Kidney (tissue), 13 donors: ENCODE measurements at regions not wholly inside any gene's neighbourhood (a gene's known extent, or its start where the extent isn't known, plus 50 kb on each side); places are given as distances from the start of the nearest gene placed in this dataset.

Experiments
- DNase-seq, 5 donors: peaks; one replicate each; pipeline ENCODE4 v3.0.0-alpha.2; 2013 to 2020
- FAIRE-seq: peaks from 2 replicates; lab custom pipeline; 2012; peaks lifted over from hg19 to GRCh38; lab: Jason Lieb, UNC
- H3K27ac ChIP-seq, 2 donors: one replicate each; pipeline ENCODE4 v1.7.0; 2013; ENCODE audit warnings: low read depth in 2 of 2, low read length in 2 of 2, inconsistent platforms in 1 of 2
- H3K27me3 ChIP-seq: one replicate; pipeline ENCODE4 v1.7.1; 2013; ENCODE audit warnings: low read length, inconsistent platforms; ENCODE audit not compliant: control insufficient read depth, insufficient read depth
- H3K36me3 ChIP-seq, 3 donors: one replicate each; pipeline versions ENCODE4 v1.7.0 to v1.7.1; 2013; ENCODE audit warnings: low read length in 3 of 3, control low read depth in 1 of 3, inconsistent platforms in 1 of 3; ENCODE audit not compliant: insufficient read depth in 3 of 3, control insufficient read depth in 2 of 3
- H3K4me1 ChIP-seq, 3 donors: one replicate each; pipeline versions ENCODE4 v1.7.0 to v1.7.1; 2013; ENCODE audit warnings: low read length in 3 of 3, inconsistent platforms in 1 of 3, low read depth in 1 of 3; ENCODE audit not compliant: control insufficient read depth in 2 of 3, insufficient read depth in 2 of 3
- H3K4me3 ChIP-seq, 3 donors: one replicate each; pipeline versions ENCODE4 v1.7.0 to v1.8.1; 2013; ENCODE audit warnings: low read length in 3 of 3, control low read depth in 1 of 3, inconsistent platforms in 1 of 3
- H3K9ac ChIP-seq, 3 donors: one replicate each; pipeline versions ENCODE4 v1.7.0 to v1.7.1; 2013; ENCODE audit warnings: low read length in 3 of 3, control low read depth in 1 of 3, inconsistent platforms in 1 of 3
- H3K9me3 ChIP-seq, 3 donors: one replicate each; pipeline versions ENCODE4 v1.7.0 to v1.7.1; 2013; ENCODE audit warnings: low read length in 3 of 3, control low read depth in 1 of 3, inconsistent platforms in 1 of 3; ENCODE audit not compliant: control insufficient read depth in 2 of 3, insufficient read depth in 1 of 3
- CTCF ChIP-seq: IDR thresholded peaks from 3 replicates; pipeline ENCODE4 v1.5.1; 2012; ENCODE audit warnings: mild to moderate bottlenecking, moderate library complexity, borderline replicate concordance; ENCODE audit not compliant: insufficient read depth; ENCODE audit errors: extremely low read depth
- intact Hi-C: fragments of 100-400 bp; cut with DNase I; formaldehyde crosslinking; loops from one replicate; pipeline ENCODE4 v1.11.1; 2022
- donor health status: control.
- donor health status: control.
- donor health status: control.
- donor health status: control.
- donor health status: control.
- donor health status: DM: yes; HTN: yes; CAD: no.
- donor health status: Normal renal cell carcinoma (clear cell type).

GRCh38 chr12:96134200-96134599 is 60.0 kb upstream of the ELK3 start:
- intact Hi-C loops, result no loop called here
- Histone ChIP-seq H3K4me3 (no peak overlapping the region), H3K9me3 (no peaks in the 10 kb centered on the region), H3K27me3 (no peaks in the 10 kb centered on the region), H3K36me3 (no peaks in the 10 kb centered on the region), H3K4me1 (no peaks in the 10 kb centered on the region), H3K27ac (no peak overlapping the region), H3K9ac (no peak overlapping the region)
- TF ChIP-seq CTCF, result no peak
- DNase-seq (no peak), FAIRE-seq (no peak)

- Histone ChIP-seq H3K27me3 (no peaks in the 10 kb centered on the region), H3K4me1 (no peaks in the 10 kb centered on the region), H3K27ac (no peak overlapping the region), H3K36me3 (no peaks in the 10 kb centered on the region), H3K4me3 (no peak overlapping the region), H3K9ac (no peak overlapping the region), H3K9me3 (no peaks in the 10 kb centered on the region)
- DNase-seq, result no peak
- no peak for TF ChIP-seq CTCF
- FAIRE-seq, result no peak
- intact Hi-C loops, result no loop called here
Observed at GRCh38 chr12:96136161-96136560, 58.0 kb upstream of the ELK3 start.

- Histone ChIP-seq H3K9ac (no peak overlapping the region), H3K36me3 (no peaks in the 10 kb centered on the region), H3K4me3 (no peak overlapping the region), H3K4me1 (no peaks in the 10 kb centered on the region), H3K27me3 (no peaks in the 10 kb centered on the region), H3K9me3 (no peaks in the 10 kb centered on the region), H3K27ac (no peak overlapping the region)
- FAIRE-seq (no peak), DNase-seq (no peak)
- intact Hi-C loops, result no loop called here
- no peak for TF ChIP-seq CTCF
Observed at GRCh38 chr12:96136725-96137378, 57.3 kb upstream of the ELK3 start.

- no peak overlapping the region for H3K27ac ChIP-seq
- H3K36me3 ChIP-seq, result no peaks in the 10 kb centered on the region
- no peak for TF ChIP-seq CTCF
- no peaks in the 10 kb centered on the region for H3K27me3 ChIP-seq
- no peak overlapping the region for H3K4me3 ChIP-seq
- FAIRE-seq (no peak), DNase-seq (no peak)
- intact Hi-C loops, result no loop called here
- H3K9ac ChIP-seq, result no peak overlapping the region
- H3K4me1 ChIP-seq, result no peaks in the 10 kb centered on the region
- H3K9me3 ChIP-seq, result no peaks in the 10 kb centered on the region
Observed at GRCh38 chr12:96140174-96140573, 54.0 kb upstream of the ELK3 start.
